H1 (cell line): ENCODE measurements at regions not wholly inside any gene's neighbourhood (a gene's known extent, or its start where the extent isn't known, plus 50 kb on each side); places are given as distances from the start of the nearest gene placed in this dataset.

Experiments used
- CTCF ChIA-PET: fragments of 300-600 bp; sonication (Branson Sonifier 250); formaldehyde crosslinking; loops from one replicate; lab custom pipeline; 2021; ENCODE audit not compliant: partially characterized antibody; lab: Charles Lee
- POLR2A ChIA-PET: fragments of 300-600 bp; sonication (Branson Sonifier 250); formaldehyde crosslinking; loops from one replicate; lab custom pipeline; 2021; ENCODE audit warnings: inconsistent platforms; ENCODE audit not compliant: partially characterized antibody; lab: Charles Lee
- DNase-seq, 2 experiments: peaks; one replicate each; pipeline versions ENCODE4 v3.0.0 to v3.0.0-alpha.2; 2010 to 2022; ENCODE audit warnings: low spot score in 2 of 2, low read depth in 1 of 2, mixed read lengths in 1 of 2
- FAIRE-seq: peaks from 2 replicates; lab custom pipeline; 2011; peaks lifted over from hg19 to GRCh38; lab: Jason Lieb, UNC
- H2AFZ ChIP-seq: 2 replicates; pipeline ENCODE4 v1.8.1; 2012; ENCODE audit warnings: low read length, inconsistent platforms
- H2AK5ac ChIP-seq: 2 replicates; pipeline ENCODE4 v1.6.1; 2013; ENCODE audit warnings: low read depth, low read length
- H2BK120ac ChIP-seq: replicated peaks from 2 replicates; pipeline ENCODE3; 2013; ENCODE audit warnings: low read depth, low read length, inconsistent platforms
- H2BK12ac ChIP-seq: 2 replicates; pipeline ENCODE4 v1.6.1; 2013; ENCODE audit warnings: low read depth, low read length
- H2BK15ac ChIP-seq: 2 replicates; pipeline ENCODE4 v1.6.1; 2013; ENCODE audit warnings: low read length
- H2BK20ac ChIP-seq: 2 replicates; pipeline ENCODE4 v1.6.1; 2013; ENCODE audit warnings: low read length
- H2BK5ac ChIP-seq: 2 replicates; pipeline ENCODE4 v1.6.1; 2013; ENCODE audit warnings: low read depth, low read length
- H3K14ac ChIP-seq: 2 replicates; pipeline ENCODE4 v1.6.1; 2013; ENCODE audit warnings: inconsistent platforms; ENCODE audit not compliant: insufficient read length
- H3K18ac ChIP-seq: 2 replicates; pipeline ENCODE4 v1.6.1; 2013; ENCODE audit warnings: low read length; ENCODE audit errors: extremely low read depth
- H3K23ac ChIP-seq: 2 replicates; pipeline ENCODE4 v1.6.1; 2013; ENCODE audit warnings: inconsistent platforms; ENCODE audit not compliant: insufficient read length
- H3K23me2 ChIP-seq: 2 replicates; pipeline ENCODE4 v1.6.1; 2013; ENCODE audit warnings: low read depth, low read length
- H3K27ac ChIP-seq: 2 replicates; pipeline ENCODE4 v1.6.1; 2011; ENCODE audit warnings: low read depth, low read length, inconsistent platforms
- H3K27me3 ChIP-seq, 4 experiments: replicated peaks in 1 of 4; 1 replicate in 1 of 4; 2 replicates in 3 of 4; pipeline versions ENCODE4 v1.6.1 to v1.8.1; 2011 to 2013; ENCODE audit warnings: low read length in 3 of 4, mild to moderate bottlenecking in 3 of 4, inconsistent platforms in 2 of 4, mixed read lengths in 2 of 4, moderate library complexity in 1 of 4; ENCODE audit not compliant: control insufficient read depth in 3 of 4, insufficient read depth in 3 of 4; ENCODE audit errors: extremely low read depth in 1 of 4
- H3K36me3 ChIP-seq, 4 experiments: 2 replicates each; pipeline versions ENCODE4 v1.6.1 to v1.8.1; 2011 to 2013; ENCODE audit warnings: mild to moderate bottlenecking in 4 of 4, low read length in 3 of 4, moderate library complexity in 2 of 4, control low read depth in 1 of 4, inconsistent platforms in 1 of 4; ENCODE audit not compliant: insufficient read depth in 4 of 4, control insufficient read depth in 2 of 4
- H3K4ac ChIP-seq: replicated peaks from 2 replicates; pipeline ENCODE3; 2013; ENCODE audit warnings: low read length, low read depth, mixed read lengths, inconsistent platforms; ENCODE audit not compliant: insufficient read length
- H3K4me1 ChIP-seq, 4 experiments: replicated peaks in 1 of 4; 1 replicate in 1 of 4; 2 replicates in 3 of 4; pipeline versions ENCODE4 v1.6.1 to v1.8.1; 2011 to 2013; ENCODE audit warnings: low read length in 3 of 4, inconsistent platforms in 2 of 4, mixed read lengths in 1 of 4; ENCODE audit not compliant: insufficient read depth in 4 of 4, control insufficient read depth in 3 of 4
- H3K4me2 ChIP-seq, 2 experiments: 2 replicates each; pipeline versions ENCODE4 v1.6.1 to v1.8.1; 2011 to 2013; ENCODE audit warnings: low read depth in 2 of 2, low read length in 2 of 2, control low read depth in 1 of 2, inconsistent platforms in 1 of 2, mild to moderate bottlenecking in 1 of 2; ENCODE audit not compliant: insufficient read depth in 1 of 2
- H3K4me3 ChIP-seq, 4 experiments: fragments of 200-600, 300-600 bp in 1 of 4; sonication (generic), shearing (Covaris generic), sonication (Bioruptor Twin) in 1 of 4; 2 replicates each; pipeline versions ENCODE4 v1.5.1 to v1.8.1; 2011 to 2016; ENCODE audit warnings: low read length in 4 of 4, low read depth in 3 of 4, control low read depth in 2 of 4, inconsistent platforms in 2 of 4, mild to moderate bottlenecking in 2 of 4, mixed read lengths in 1 of 4, moderate library complexity in 1 of 4; ENCODE audit not compliant: insufficient read depth in 2 of 4; ENCODE audit errors: extremely low read depth in 1 of 4
- H3K56ac ChIP-seq: replicated peaks from 2 replicates; pipeline ENCODE3; 2013; ENCODE audit warnings: low read depth, mild to moderate bottlenecking, mixed read lengths, low read length, inconsistent platforms; ENCODE audit not compliant: insufficient read length
- H3K79me1 ChIP-seq: 2 replicates; pipeline ENCODE4 v1.6.1; 2013; ENCODE audit warnings: low read depth, low read length, control low read depth
- H3K79me2 ChIP-seq, 2 experiments: 2 replicates each; pipeline versions ENCODE4 v1.6.1 to v1.8.1; 2012 to 2013; ENCODE audit warnings: low read length in 2 of 2, mild to moderate bottlenecking in 2 of 2, inconsistent platforms in 1 of 2; ENCODE audit not compliant: insufficient read depth in 2 of 2, control insufficient read depth in 1 of 2
- H3K9ac ChIP-seq, 4 experiments: replicated peaks in 1 of 4; 1 replicate in 1 of 4; 2 replicates in 3 of 4; pipeline versions ENCODE4 v1.6.1 to v1.8.1; 2011 to 2013; ENCODE audit warnings: low read depth in 3 of 4, low read length in 3 of 4, control low read depth in 2 of 4, mild to moderate bottlenecking in 2 of 4, moderate library complexity in 2 of 4, inconsistent platforms in 1 of 4; ENCODE audit errors: extremely low read depth in 1 of 4
- H3K9me3 ChIP-seq, 2 experiments: 2 replicates each; pipeline versions ENCODE4 v1.6.1 to v1.8.1; 2012 to 2013; ENCODE audit warnings: mild to moderate bottlenecking in 2 of 2, moderate library complexity in 2 of 2, control low read depth in 1 of 2, inconsistent platforms in 1 of 2, low read depth in 1 of 2, low read length in 1 of 2, mixed read lengths in 1 of 2; ENCODE audit not compliant: insufficient read depth in 2 of 2
- H4K20me1 ChIP-seq, 2 experiments: replicated peaks in 1 of 2; 2 replicates each; pipeline versions ENCODE3 to v1.8.1; 2011 to 2013; ENCODE audit warnings: inconsistent platforms in 2 of 2, low read length in 2 of 2, mild to moderate bottlenecking in 1 of 2; ENCODE audit not compliant: insufficient read depth in 2 of 2, control insufficient read depth in 1 of 2
- H4K5ac ChIP-seq: 2 replicates; pipeline ENCODE4 v1.6.1; 2013; ENCODE audit warnings: low read length, low read depth, mixed read lengths, inconsistent platforms; ENCODE audit not compliant: insufficient read length
- H4K8ac ChIP-seq: 2 replicates; pipeline ENCODE4 v1.8.0; 2013; ENCODE audit warnings: mild to moderate bottlenecking, moderate library complexity, low read length, inconsistent platforms; ENCODE audit not compliant: insufficient read depth; ENCODE audit errors: extremely low read depth
- H4K91ac ChIP-seq: replicated peaks from 2 replicates; pipeline ENCODE3; 2013; ENCODE audit warnings: low read length, mixed read lengths, inconsistent platforms; ENCODE audit not compliant: insufficient read length
- BRCA1 ChIP-seq: IDR thresholded peaks from 2 replicates; pipeline ENCODE4 v1.6.1; 2012; ENCODE audit warnings: low read depth, low read length, improper control_type of control experiment
- RBBP5 ChIP-seq: IDR thresholded peaks from 2 replicates; pipeline ENCODE4 v1.7.1; 2012; ENCODE audit warnings: low read depth, mild to moderate bottlenecking, inconsistent platforms, low read length, moderate library complexity, borderline replicate concordance
- SP4 ChIP-seq: IDR thresholded peaks from 2 replicates; pipeline ENCODE4 v1.6.1; 2012; ENCODE audit warnings: low read length, inconsistent platforms
- SRF ChIP-seq: IDR thresholded peaks from 2 replicates; pipeline ENCODE4 v1.6.1; 2011; ENCODE audit warnings: mild to moderate bottlenecking, low read depth, low read length, moderate library complexity
- TAF1 ChIP-seq: IDR thresholded peaks from 2 replicates; pipeline ENCODE4 v1.6.1; 2011; ENCODE audit warnings: mild to moderate bottlenecking, low read depth, low read length
- ZNF274 ChIP-seq: IDR thresholded peaks from 2 replicates; pipeline ENCODE4 v1.7.0; 2012; ENCODE audit warnings: low read length, borderline replicate concordance; ENCODE audit errors: extremely low read depth
- WGBS, 2 experiments: shearing (Covaris generic) in 1 of 2; methylation state at CpG; one replicate each; pipeline versions ENCODE4 v1.1.6 to v1.1.7; 2013 to 2015; ENCODE audit warnings: low lambda C conversion rate in 2 of 2, mixed read lengths in 2 of 2, inconsistent platforms in 1 of 2, low coverage in 1 of 2, missing lambda C conversion rate in 1 of 2; ENCODE audit not compliant: insufficient replicate concordance in 2 of 2, insufficient coverage in 1 of 2, insufficient read length in 1 of 2; ENCODE audit errors: extremely low coverage in 1 of 2, missing lambda C conversion rate in 1 of 2; 5-methylcytosine and 5-hydroxymethylcytosine counted together

GRCh38 chr7:84837405-84837804 lies 349.5 kb downstream of the SEMA3D start:
- POLR2A ChIA-PET = no interaction called here

More at GRCh38 chr7:84837405-84837804, 349.5 kb downstream of the SEMA3D start:
- CTCF ChIA-PET = interaction anchor here (1.5 kb wide), 1 partner anchor 902 kb away, joined by 5 read pairs; no protein-coding TSS in a partner anchor
- Histone ChIP-seq H2AK5ac (no peak overlapping the region), H2BK5ac (no peak overlapping the region), H3K4me1 (no peaks in the 10 kb centered on the region), H4K91ac (no peak overlapping the region), H3K18ac (no peak overlapping the region), H3K23ac (no peak overlapping the region), H3K9me3 (no peaks in the 10 kb centered on the region), H3K79me1 (no peaks in the 10 kb centered on the region), H2BK15ac (no peak overlapping the region), H4K5ac (no peak overlapping the region), H3K79me2 (no peaks in the 10 kb centered on the region), H2AFZ (no peak overlapping the region), H3K4me2 (no peak overlapping the region), H3K36me3 (no peaks in the 10 kb centered on the region), H2BK120ac (no peak overlapping the region), H2BK12ac (no peak overlapping the region), H3K9ac (no peak overlapping the region), H4K20me1 (no peaks in the 10 kb centered on the region), H4K8ac (no peak overlapping the region), H3K14ac (no peak overlapping the region), H3K4me3 (no peak overlapping the region), H3K23me2 (no peaks in the 10 kb centered on the region), H3K27ac (no peak overlapping the region), H3K27me3 (no peaks in the 10 kb centered on the region), H3K56ac (no peak overlapping the region), H2BK20ac (no peak overlapping the region), H3K4ac (no peak overlapping the region)
- FAIRE-seq (no peak), DNase-seq (no peak)
- no peak for TF ChIP-seq ZNF274
- no peak for TF ChIP-seq BRCA1
- no peak for TF ChIP-seq RBBP5
- no peak for TF ChIP-seq SP4
- TF ChIP-seq SRF = no peak
- TF ChIP-seq TAF1 = no peak
- WGBS, 2 experiments = 95% methylated on average over 2 of the region's 2 CpGs; no CpG with 5 or more reads in 1 of the 2 experiments
